Gastrocnemius medialis (tissue), 4 donors: ENCODE measurements at regions not wholly inside any gene's neighbourhood (a gene's known extent, or its start where the extent isn't known, plus 50 kb on each side); places are given as distances from the start of the nearest gene placed in this dataset.

Experiments
- POLR2A ChIP-seq, 2 donors: fragments of 450-650 bp; IDR thresholded peaks; one replicate each; pipeline ENCODE4 v1.6.1; 2017; ENCODE audit warnings: antibody characterized with exemption in 2 of 2, mild to moderate bottlenecking in 2 of 2, moderate library complexity in 2 of 2
- TF ChIP-seq, protein P1 (sequence below), 5 experiments: fragments of 450-650 bp in 3 of 5; fragments of 200-600 bp in 2 of 5; sonication (generic) in 2 of 5; IDR thresholded peaks in 4 of 5; conservative IDR thresholded peaks in 1 of 5; 1 replicate in 4 of 5; 2 replicates in 1 of 5; pipeline ENCODE4 v1.5.1; 2016 to 2019; ENCODE audit warnings: antibody characterized with exemption in 5 of 5, mild to moderate bottlenecking in 3 of 5, moderate library complexity in 3 of 5

DNA sequence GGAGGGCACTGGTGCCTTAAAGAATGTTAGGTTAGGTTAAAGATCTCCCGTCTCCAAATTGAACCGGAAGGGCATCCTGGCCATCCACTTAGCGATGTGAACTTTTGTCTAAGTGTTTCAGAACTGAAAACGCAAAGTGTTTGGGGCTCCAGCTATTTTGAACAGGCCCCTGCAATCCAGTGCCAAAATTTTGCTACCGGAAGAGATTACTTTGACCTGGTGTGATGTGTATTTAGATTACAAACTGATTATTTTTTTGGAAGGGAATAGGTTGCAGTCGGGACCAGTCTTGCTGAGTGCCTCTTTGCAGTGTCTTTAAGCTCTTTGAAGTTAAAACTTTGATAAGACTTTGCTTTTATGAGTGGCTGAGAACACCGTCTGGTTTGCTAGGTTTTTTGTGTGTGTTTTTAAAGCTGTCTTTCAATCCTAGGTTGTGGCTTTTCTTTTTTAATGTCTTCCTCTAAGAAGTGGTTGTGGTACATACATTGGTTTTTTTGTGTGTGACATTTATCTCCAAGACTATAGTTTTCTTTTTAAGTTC lies 179.6 kb downstream of the OR4M2 start:
- no peak for TF ChIP-seq POLR2A (IDR thresholded peaks at IDR 0.05)
- TF ChIP-seq, protein P1, sequence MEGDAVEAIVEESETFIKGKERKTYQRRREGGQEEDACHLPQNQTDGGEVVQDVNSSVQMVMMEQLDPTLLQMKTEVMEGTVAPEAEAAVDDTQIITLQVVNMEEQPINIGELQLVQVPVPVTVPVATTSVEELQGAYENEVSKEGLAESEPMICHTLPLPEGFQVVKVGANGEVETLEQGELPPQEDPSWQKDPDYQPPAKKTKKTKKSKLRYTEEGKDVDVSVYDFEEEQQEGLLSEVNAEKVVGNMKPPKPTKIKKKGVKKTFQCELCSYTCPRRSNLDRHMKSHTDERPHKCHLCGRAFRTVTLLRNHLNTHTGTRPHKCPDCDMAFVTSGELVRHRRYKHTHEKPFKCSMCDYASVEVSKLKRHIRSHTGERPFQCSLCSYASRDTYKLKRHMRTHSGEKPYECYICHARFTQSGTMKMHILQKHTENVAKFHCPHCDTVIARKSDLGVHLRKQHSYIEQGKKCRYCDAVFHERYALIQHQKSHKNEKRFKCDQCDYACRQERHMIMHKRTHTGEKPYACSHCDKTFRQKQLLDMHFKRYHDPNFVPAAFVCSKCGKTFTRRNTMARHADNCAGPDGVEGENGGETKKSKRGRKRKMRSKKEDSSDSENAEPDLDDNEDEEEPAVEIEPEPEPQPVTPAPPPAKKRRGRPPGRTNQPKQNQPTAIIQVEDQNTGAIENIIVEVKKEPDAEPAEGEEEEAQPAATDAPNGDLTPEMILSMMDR (IDR thresholded peaks at IDR 0.05 in 4 of 5, conservative IDR thresholded peaks at IDR 0.05 in 1 of 5): no peak
